ENCODE measurements at regions not wholly inside any gene's neighbourhood (a gene's known extent, or its start where the extent isn't known, plus 50 kb on each side); places are given as distances from the start of the nearest gene placed in this dataset.

DNA sequence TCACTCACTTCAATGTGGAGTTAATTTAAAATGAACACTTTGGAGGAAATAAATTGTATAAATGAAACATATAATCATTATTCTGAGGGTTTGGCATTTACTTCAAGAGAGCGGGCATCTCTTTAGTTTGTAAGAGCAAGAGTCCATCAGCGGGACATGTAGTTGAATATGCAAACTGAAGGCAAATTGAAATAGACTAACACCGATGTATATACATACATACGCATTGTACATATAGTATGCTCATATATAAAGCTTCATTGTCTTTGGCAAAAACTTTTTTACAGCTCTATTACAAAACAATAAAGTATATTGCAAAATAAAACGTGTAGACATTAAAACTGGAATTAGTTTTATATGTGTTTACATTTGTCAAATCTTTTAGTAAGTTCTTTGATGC is 328.9 kb downstream of the LTN1 start:
- no peak for TF ChIP-seq MYC (IDR thresholded peaks at IDR 0.05; ENCODE audit: low read depth, low read length)
- TF ChIP-seq POLR2A (IDR thresholded peaks at IDR 0.05; ENCODE audit: extremely low read depth, insufficient read length): no peak
- TF ChIP-seq, protein P1, sequence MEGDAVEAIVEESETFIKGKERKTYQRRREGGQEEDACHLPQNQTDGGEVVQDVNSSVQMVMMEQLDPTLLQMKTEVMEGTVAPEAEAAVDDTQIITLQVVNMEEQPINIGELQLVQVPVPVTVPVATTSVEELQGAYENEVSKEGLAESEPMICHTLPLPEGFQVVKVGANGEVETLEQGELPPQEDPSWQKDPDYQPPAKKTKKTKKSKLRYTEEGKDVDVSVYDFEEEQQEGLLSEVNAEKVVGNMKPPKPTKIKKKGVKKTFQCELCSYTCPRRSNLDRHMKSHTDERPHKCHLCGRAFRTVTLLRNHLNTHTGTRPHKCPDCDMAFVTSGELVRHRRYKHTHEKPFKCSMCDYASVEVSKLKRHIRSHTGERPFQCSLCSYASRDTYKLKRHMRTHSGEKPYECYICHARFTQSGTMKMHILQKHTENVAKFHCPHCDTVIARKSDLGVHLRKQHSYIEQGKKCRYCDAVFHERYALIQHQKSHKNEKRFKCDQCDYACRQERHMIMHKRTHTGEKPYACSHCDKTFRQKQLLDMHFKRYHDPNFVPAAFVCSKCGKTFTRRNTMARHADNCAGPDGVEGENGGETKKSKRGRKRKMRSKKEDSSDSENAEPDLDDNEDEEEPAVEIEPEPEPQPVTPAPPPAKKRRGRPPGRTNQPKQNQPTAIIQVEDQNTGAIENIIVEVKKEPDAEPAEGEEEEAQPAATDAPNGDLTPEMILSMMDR (IDR thresholded peaks at IDR 0.05; ENCODE audit: low read depth, low read length): no peak
- TF ChIP-seq, protein P2, sequence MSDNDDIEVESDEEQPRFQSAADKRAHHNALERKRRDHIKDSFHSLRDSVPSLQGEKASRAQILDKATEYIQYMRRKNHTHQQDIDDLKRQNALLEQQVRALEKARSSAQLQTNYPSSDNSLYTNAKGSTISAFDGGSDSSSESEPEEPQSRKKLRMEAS (IDR thresholded peaks at IDR 0.05; ENCODE audit: low read depth, low read length): no peak
- no peak for DNase-seq (ENCODE audit: low read depth)
- H3K4me3 ChIP-seq (ENCODE audit: low read depth, low read length): no peak overlapping the region

DNA sequence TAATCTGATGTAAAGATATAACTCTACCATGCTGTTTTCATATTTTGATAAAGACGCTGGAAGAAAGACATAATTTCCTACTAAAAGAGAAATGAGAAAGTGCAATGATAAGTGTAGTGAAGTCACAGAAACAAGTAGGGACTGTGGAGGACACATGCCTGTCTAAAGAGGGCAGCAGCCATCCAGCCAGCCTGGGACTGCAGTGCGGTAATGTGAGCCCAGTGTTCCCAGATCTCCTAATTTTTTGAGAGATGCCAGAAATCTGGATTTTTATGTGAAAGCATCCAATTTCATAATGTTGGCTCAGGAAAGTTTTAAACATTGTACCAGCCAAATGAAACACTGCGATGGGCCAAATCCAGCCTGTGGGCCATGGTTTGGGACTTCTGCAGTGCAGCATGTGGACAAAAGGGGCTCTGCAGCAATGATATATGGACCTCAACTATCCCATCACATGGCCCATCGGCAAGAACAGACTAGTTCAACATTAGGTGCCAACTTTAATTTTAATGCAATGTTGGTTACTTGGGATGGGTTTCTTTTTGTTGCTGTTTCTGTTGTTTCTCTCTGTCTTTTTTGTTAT is 329.5 kb downstream of the LTN1 start:
- no peak for DNase-seq (ENCODE audit: low read depth)
- TF ChIP-seq, protein P2 (IDR thresholded peaks at IDR 0.05; ENCODE audit: low read depth, low read length): no peak
- no peak for TF ChIP-seq MYC (IDR thresholded peaks at IDR 0.05; ENCODE audit: low read depth, low read length)
- no peak for TF ChIP-seq POLR2A (IDR thresholded peaks at IDR 0.05; ENCODE audit: extremely low read depth, insufficient read length)
- TF ChIP-seq, protein P1 (IDR thresholded peaks at IDR 0.05; ENCODE audit: low read depth, low read length): no peak
- H3K4me3 ChIP-seq (ENCODE audit: low read depth, low read length): no peak overlapping the region

DNA sequence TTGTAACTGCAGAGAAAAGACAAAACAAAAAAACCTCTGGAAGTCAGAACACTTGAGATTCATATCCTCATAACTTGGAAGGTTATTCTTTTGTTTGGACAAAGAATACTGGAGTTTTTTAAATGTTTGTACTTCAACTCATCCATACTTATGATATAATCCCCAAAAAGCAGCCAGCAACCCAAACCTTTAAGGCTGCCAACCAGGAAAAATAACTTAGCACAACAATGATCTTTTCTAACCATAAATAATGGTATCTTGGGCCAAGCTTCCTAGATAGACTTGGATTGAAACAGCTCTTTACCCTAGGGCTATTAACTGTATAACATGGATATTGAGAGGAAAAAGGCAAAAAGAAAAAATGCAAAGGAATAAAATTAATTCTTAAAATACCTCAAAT is 335.1 kb downstream of the LTN1 start:
- TF ChIP-seq MYC (IDR thresholded peaks at IDR 0.05; ENCODE audit: low read depth, low read length) (no peak), POLR2A (IDR thresholded peaks at IDR 0.05; ENCODE audit: extremely low read depth, insufficient read length) (no peak)
- TF ChIP-seq, protein P1 (IDR thresholded peaks at IDR 0.05; ENCODE audit: low read depth, low read length): no peak
- TF ChIP-seq, protein P2 (IDR thresholded peaks at IDR 0.05; ENCODE audit: low read depth, low read length): no peak
- H3K4me3 ChIP-seq (ENCODE audit: low read depth, low read length): no peak overlapping the region
- no peak for DNase-seq (ENCODE audit: low read depth)

DNA sequence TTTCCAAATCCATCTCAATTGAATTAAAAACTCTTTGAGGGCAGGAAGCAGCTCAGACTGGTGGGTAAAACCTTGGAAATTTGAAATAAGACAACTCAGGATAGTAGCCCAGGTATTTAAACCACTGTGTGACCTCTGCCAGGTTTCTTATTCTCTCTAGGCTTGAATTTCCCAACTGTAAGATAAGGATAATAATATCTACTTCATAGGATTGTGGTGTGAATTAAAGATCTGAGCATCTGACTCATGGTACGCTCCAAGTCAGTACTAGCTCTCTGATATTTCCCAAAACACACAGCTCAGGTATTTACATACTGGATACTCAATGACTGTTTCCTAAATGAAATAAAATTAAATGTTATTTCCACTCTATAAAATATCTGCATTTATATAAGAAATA is 337.2 kb downstream of the LTN1 start:
- TF ChIP-seq POLR2A (IDR thresholded peaks at IDR 0.05; ENCODE audit: extremely low read depth, insufficient read length): no peak
- TF ChIP-seq MYC (IDR thresholded peaks at IDR 0.05; ENCODE audit: low read depth, low read length): no peak
- TF ChIP-seq, protein P1 (IDR thresholded peaks at IDR 0.05; ENCODE audit: low read depth, low read length): no peak
- TF ChIP-seq, protein P2 (IDR thresholded peaks at IDR 0.05; ENCODE audit: low read depth, low read length): no peak
- no peak for DNase-seq (ENCODE audit: low read depth)
- H3K4me3 ChIP-seq (ENCODE audit: low read depth, low read length): no peak overlapping the region

DNA sequence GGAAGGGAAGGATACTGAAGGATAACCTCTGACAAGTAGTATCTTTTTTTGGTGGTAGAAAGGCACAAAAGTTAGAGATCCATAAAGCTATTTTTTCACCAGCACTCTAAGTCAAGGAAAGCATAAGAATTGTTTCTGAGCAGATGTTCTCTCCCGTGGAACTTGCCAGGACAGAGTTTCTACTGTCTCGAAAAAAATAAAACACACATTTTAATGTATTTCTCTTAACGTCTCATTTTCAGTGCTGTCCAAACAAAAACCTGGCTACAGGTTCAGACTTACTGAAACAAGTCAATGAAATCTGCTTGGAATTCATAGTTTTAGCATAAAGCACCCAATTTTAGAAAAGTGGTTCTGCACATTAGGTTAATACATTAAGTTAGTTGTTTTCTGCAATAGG is 338.3 kb downstream of the LTN1 start:
- DNase-seq (ENCODE audit: low read depth): no peak
- TF ChIP-seq, protein P2 (IDR thresholded peaks at IDR 0.05; ENCODE audit: low read depth, low read length): no peak
- TF ChIP-seq, protein P1 (IDR thresholded peaks at IDR 0.05; ENCODE audit: low read depth, low read length): no peak
- TF ChIP-seq POLR2A (IDR thresholded peaks at IDR 0.05; ENCODE audit: extremely low read depth, insufficient read length): no peak
- no peak overlapping the region for H3K4me3 ChIP-seq (ENCODE audit: low read depth, low read length)

Measured in NB4 (cell line).